ENCODE measurements at regions not wholly inside any gene's neighbourhood (a gene's known extent, or its start where the extent isn't known, plus 50 kb on each side); places are given as distances from the start of the nearest gene placed in this dataset.

DNA sequence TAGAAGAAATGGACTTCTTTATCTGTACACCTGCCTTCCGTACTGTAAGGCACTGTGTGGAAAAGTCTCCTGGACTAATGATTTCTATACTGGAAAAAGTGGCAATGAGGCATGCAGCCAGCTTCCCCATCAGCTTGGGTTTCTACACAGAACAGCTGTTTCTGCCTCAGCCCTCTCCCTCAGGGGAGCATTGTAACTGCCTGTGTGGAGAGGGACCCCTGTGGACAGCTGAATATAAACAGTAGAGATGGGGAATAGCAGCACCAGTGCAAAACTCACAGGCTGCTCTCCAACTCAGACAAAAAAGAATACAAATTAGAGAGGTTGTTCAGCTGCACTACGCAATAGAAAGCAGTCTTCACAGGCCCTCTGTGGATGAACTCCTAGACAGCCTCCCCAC lies 451.3 kb upstream of the MBL2 start:
- Histone ChIP-seq H3K79me1 (ENCODE audit: low read depth, low read length) (no peaks in the 10 kb centered on the region), H3K4me3 (ENCODE audit: low read length in 2 of 2) (no peak overlapping the region), H3K9ac (ENCODE audit: low read depth, low read length, poor library complexity) (no peak overlapping the region), H3K14ac (ENCODE audit: low read length) (no peak overlapping the region), H4K91ac (ENCODE audit: low read depth, low read length, poor library complexity) (no peak overlapping the region), H3K23ac (ENCODE audit: low read depth, low read length, poor library complexity) (no peak overlapping the region), H3K36me3 (replicated peaks in 1 of 2; ENCODE audit: control insufficient read depth in 2 of 2, insufficient read depth in 2 of 2, low read length in 2 of 2) (no peaks in the 10 kb centered on the region), H3K4me2 (ENCODE audit: insufficient read depth, low read length, poor library complexity, severe bottlenecking) (no peak overlapping the region), H2BK120ac (ENCODE audit: low read depth, low read length) (no peak overlapping the region), H3K4me1 (ENCODE audit: control insufficient read depth in 2 of 2, insufficient read depth in 1 of 2, low read depth in 1 of 2, low read length in 2 of 2) (peaks cover 7 to 11% of the 10 kb centered on the region in 2 donors), H2BK15ac (ENCODE audit: low read length) (no peak overlapping the region), H2BK5ac (ENCODE audit: low read length) (no peak overlapping the region), H2BK12ac (ENCODE audit: low read length) (no peak overlapping the region), H2AK5ac (ENCODE audit: low read depth, low read length) (no peak overlapping the region), H3K18ac (ENCODE audit: low read length) (no peak overlapping the region), H3K9me3 (replicated peaks in 1 of 2; ENCODE audit: control insufficient read depth in 2 of 2, insufficient read depth in 1 of 2, low read depth in 1 of 2, low read length in 2 of 2) (peaks cover 3 to 13% of the 10 kb centered on the region in 2 donors), H3K4ac (ENCODE audit: low read length) (no peak overlapping the region), H4K8ac (ENCODE audit: low read depth, low read length) (no peak overlapping the region), H3K27ac (replicated peaks; ENCODE audit: low read length) (peak overlapping the region; percentile 1), H2AFZ (ENCODE audit: low read length) (peak overlapping the region; percentile 74), H3K27me3 (ENCODE audit: control insufficient read depth in 3 of 3, insufficient read depth in 3 of 3, low read depth in 1 of 3, low read length in 3 of 3) (no peaks in the 10 kb centered on the region)
- WGBS, 2 donors (ENCODE audit: extremely low coverage in 2 of 2, insufficient read length in 2 of 2, insufficient replicate concordance in 1 of 2), result no CpG with 5 or more reads among the region's 2 CpGs
- peak; percentile 49 for DNase-seq (ENCODE audit: low spot score)

- Histone ChIP-seq H3K4me3 (ENCODE audit: low read length in 2 of 2) (no peak overlapping the region), H3K18ac (ENCODE audit: low read length) (peak overlapping the region; percentile 77), H4K8ac (ENCODE audit: low read depth, low read length) (peak overlapping the region; percentile 94), H3K27me3 (ENCODE audit: control insufficient read depth in 3 of 3, insufficient read depth in 3 of 3, low read depth in 1 of 3, low read length in 3 of 3) (no peaks in the 10 kb centered on the region), H2BK15ac (ENCODE audit: low read length) (peak overlapping the region; percentile 32), H3K23ac (ENCODE audit: low read depth, low read length, poor library complexity) (peak overlapping the region; percentile 37), H3K9ac (ENCODE audit: low read depth, low read length, poor library complexity) (no peak overlapping the region), H2AK5ac (ENCODE audit: low read depth, low read length) (peak overlapping the region; percentile 32), H3K79me1 (ENCODE audit: low read depth, low read length) (no peaks in the 10 kb centered on the region), H3K4ac (ENCODE audit: low read length) (no peak overlapping the region), H2BK12ac (ENCODE audit: low read length) (peak overlapping the region; percentile 88), H3K4me1 (ENCODE audit: control insufficient read depth in 2 of 2, insufficient read depth in 1 of 2, low read depth in 1 of 2, low read length in 2 of 2) (peaks cover 7 to 11% of the 10 kb centered on the region in 2 donors), H3K4me2 (ENCODE audit: insufficient read depth, low read length, poor library complexity, severe bottlenecking) (no peak overlapping the region), H2BK120ac (ENCODE audit: low read depth, low read length) (no peak overlapping the region), H2BK5ac (ENCODE audit: low read length) (peak overlapping the region; percentile 16), H3K36me3 (replicated peaks in 1 of 2; ENCODE audit: control insufficient read depth in 2 of 2, insufficient read depth in 2 of 2, low read length in 2 of 2) (no peaks in the 10 kb centered on the region), H3K27ac (replicated peaks; ENCODE audit: low read length) (no peak overlapping the region), H4K91ac (ENCODE audit: low read depth, low read length, poor library complexity) (no peak overlapping the region), H3K14ac (ENCODE audit: low read length) (peak overlapping the region; percentile 58), H3K9me3 (replicated peaks in 1 of 2; ENCODE audit: control insufficient read depth in 2 of 2, insufficient read depth in 1 of 2, low read depth in 1 of 2, low read length in 2 of 2) (peaks cover 3 to 13% of the 10 kb centered on the region in 2 donors), H2AFZ (ENCODE audit: low read length) (peak overlapping the region; percentile 58)
- no CpG with 5 or more reads among the region's 5 CpGs for WGBS, 2 donors (ENCODE audit: extremely low coverage in 2 of 2, insufficient read length in 2 of 2, insufficient replicate concordance in 1 of 2)
- no peak for DNase-seq (ENCODE audit: low spot score)
These were observed 450.2 kb upstream of the MBL2 start for GRCh38 chr10:53222806-53223205.

GRCh38 chr10:53209944-53210611 lies 437.5 kb upstream of the MBL2 start:
- H4K91ac ChIP-seq (ENCODE audit: low read depth, low read length, poor library complexity), result no peak overlapping the region
- no peak overlapping the region for H3K14ac ChIP-seq (ENCODE audit: low read length)
- no peaks in the 10 kb centered on the region for H3K36me3 ChIP-seq (replicated peaks in 1 of 2; ENCODE audit: control insufficient read depth in 2 of 2, insufficient read depth in 2 of 2, low read length in 2 of 2)
- no peak overlapping the region for H2BK120ac ChIP-seq (ENCODE audit: low read depth, low read length)
- H3K9me3 ChIP-seq (replicated peaks in 1 of 2; ENCODE audit: control insufficient read depth in 2 of 2, insufficient read depth in 1 of 2, low read depth in 1 of 2, low read length in 2 of 2), result peaks cover 4 to 6% of the 10 kb centered on the region in 2 donors
- DNase-seq (ENCODE audit: low spot score), result no peak
- no peak overlapping the region for H2BK15ac ChIP-seq (ENCODE audit: low read length)
- no peaks in the 10 kb centered on the region for H3K27me3 ChIP-seq (ENCODE audit: control insufficient read depth in 3 of 3, insufficient read depth in 3 of 3, low read depth in 1 of 3, low read length in 3 of 3)
- no CpG with 5 or more reads among the region's 8 CpGs for WGBS, 2 donors (ENCODE audit: extremely low coverage in 2 of 2, insufficient read length in 2 of 2, insufficient replicate concordance in 1 of 2)
- peaks cover 2% of the 10 kb centered on the region in 2 donors for H3K4me1 ChIP-seq (ENCODE audit: control insufficient read depth in 2 of 2, insufficient read depth in 1 of 2, low read depth in 1 of 2, low read length in 2 of 2)
- H3K18ac ChIP-seq (ENCODE audit: low read length), result no peak overlapping the region
- no peak overlapping the region for H2BK5ac ChIP-seq (ENCODE audit: low read length)
- no peak overlapping the region for H3K23ac ChIP-seq (ENCODE audit: low read depth, low read length, poor library complexity)
- H3K4me2 ChIP-seq (ENCODE audit: insufficient read depth, low read length, poor library complexity, severe bottlenecking), result no peak overlapping the region
- no peak overlapping the region for H4K8ac ChIP-seq (ENCODE audit: low read depth, low read length)
- H2BK12ac ChIP-seq (ENCODE audit: low read length), result no peak overlapping the region
- no peak overlapping the region for H3K9ac ChIP-seq (ENCODE audit: low read depth, low read length, poor library complexity)
- peak overlapping the region; percentile 80 for H2AFZ ChIP-seq (ENCODE audit: low read length)
- no peaks in the 10 kb centered on the region for H3K79me1 ChIP-seq (ENCODE audit: low read depth, low read length)
- no peak overlapping the region for H3K4ac ChIP-seq (ENCODE audit: low read length)
- no peak overlapping the region for H3K27ac ChIP-seq (replicated peaks; ENCODE audit: low read length)
- no peak overlapping the region for H3K4me3 ChIP-seq (ENCODE audit: low read length in 2 of 2)
- H2AK5ac ChIP-seq (ENCODE audit: low read depth, low read length), result no peak overlapping the region

GRCh38 chr10:53183733-53184132 lies 411.1 kb upstream of the MBL2 start:
- Histone ChIP-seq H2AK5ac (ENCODE audit: low read depth, low read length) (no peak overlapping the region), H3K9ac (ENCODE audit: low read depth, low read length, poor library complexity) (no peak overlapping the region), H3K4me3 (ENCODE audit: low read length in 2 of 2) (no peak overlapping the region), H2AFZ (ENCODE audit: low read length) (no peak overlapping the region), H3K4me2 (ENCODE audit: insufficient read depth, low read length, poor library complexity, severe bottlenecking) (no peak overlapping the region), H3K4ac (ENCODE audit: low read length) (no peak overlapping the region), H3K23ac (ENCODE audit: low read depth, low read length, poor library complexity) (no peak overlapping the region), H4K91ac (ENCODE audit: low read depth, low read length, poor library complexity) (no peak overlapping the region), H3K18ac (ENCODE audit: low read length) (no peak overlapping the region), H3K79me1 (ENCODE audit: low read depth, low read length) (no peaks in the 10 kb centered on the region), H3K14ac (ENCODE audit: low read length) (no peak overlapping the region), H3K27ac (replicated peaks; ENCODE audit: low read length) (no peak overlapping the region), H2BK12ac (ENCODE audit: low read length) (no peak overlapping the region), H4K8ac (ENCODE audit: low read depth, low read length) (no peak overlapping the region), H2BK5ac (ENCODE audit: low read length) (no peak overlapping the region), H3K27me3 (ENCODE audit: control insufficient read depth in 3 of 3, insufficient read depth in 3 of 3, low read depth in 1 of 3, low read length in 3 of 3) (no peaks in the 10 kb centered on the region), H3K9me3 (replicated peaks in 1 of 2; ENCODE audit: control insufficient read depth in 2 of 2, insufficient read depth in 1 of 2, low read depth in 1 of 2, low read length in 2 of 2) (peaks cover 0 to 1% of the 10 kb centered on the region in 2 donors), H3K4me1 (ENCODE audit: control insufficient read depth in 2 of 2, insufficient read depth in 1 of 2, low read depth in 1 of 2, low read length in 2 of 2) (no peaks in the 10 kb centered on the region), H2BK120ac (ENCODE audit: low read depth, low read length) (no peak overlapping the region), H3K36me3 (replicated peaks in 1 of 2; ENCODE audit: control insufficient read depth in 2 of 2, insufficient read depth in 2 of 2, low read length in 2 of 2) (no peaks in the 10 kb centered on the region), H2BK15ac (ENCODE audit: low read length) (no peak overlapping the region)
- no CpG with 5 or more reads among the region's 2 CpGs for WGBS, 2 donors (ENCODE audit: extremely low coverage in 2 of 2, insufficient read length in 2 of 2, insufficient replicate concordance in 1 of 2)
- no peak for DNase-seq (ENCODE audit: low spot score)
